T-helper 1 cell (primary cell): ENCODE measurements at regions not wholly inside any gene's neighbourhood (a gene's known extent, or its start where the extent isn't known, plus 50 kb on each side); places are given as distances from the start of the nearest gene placed in this dataset.

ENCODE experiments used
- DNase-seq, 5 donors: peaks; one replicate each; pipeline ENCODE4 v3.0.0-alpha.2; 2012 to 2020

DNA sequence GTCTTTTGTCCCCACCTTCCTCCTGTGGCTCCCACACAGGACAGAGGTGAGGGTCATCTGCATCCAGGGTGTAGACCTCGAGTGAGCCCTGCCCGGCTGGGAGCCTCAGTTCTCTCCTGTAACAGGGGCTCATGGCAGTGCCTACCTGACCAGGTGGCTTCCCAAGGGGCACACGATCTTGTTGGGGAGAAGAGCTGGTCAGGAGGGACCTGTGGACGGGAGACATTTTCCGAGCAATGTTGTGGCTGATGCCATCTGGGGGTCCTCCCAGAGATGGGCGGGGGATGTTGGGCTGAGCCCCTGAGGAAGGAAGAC lies 51.9 kb downstream of the CEBPB start:
- no peak for DNase-seq

DNA sequence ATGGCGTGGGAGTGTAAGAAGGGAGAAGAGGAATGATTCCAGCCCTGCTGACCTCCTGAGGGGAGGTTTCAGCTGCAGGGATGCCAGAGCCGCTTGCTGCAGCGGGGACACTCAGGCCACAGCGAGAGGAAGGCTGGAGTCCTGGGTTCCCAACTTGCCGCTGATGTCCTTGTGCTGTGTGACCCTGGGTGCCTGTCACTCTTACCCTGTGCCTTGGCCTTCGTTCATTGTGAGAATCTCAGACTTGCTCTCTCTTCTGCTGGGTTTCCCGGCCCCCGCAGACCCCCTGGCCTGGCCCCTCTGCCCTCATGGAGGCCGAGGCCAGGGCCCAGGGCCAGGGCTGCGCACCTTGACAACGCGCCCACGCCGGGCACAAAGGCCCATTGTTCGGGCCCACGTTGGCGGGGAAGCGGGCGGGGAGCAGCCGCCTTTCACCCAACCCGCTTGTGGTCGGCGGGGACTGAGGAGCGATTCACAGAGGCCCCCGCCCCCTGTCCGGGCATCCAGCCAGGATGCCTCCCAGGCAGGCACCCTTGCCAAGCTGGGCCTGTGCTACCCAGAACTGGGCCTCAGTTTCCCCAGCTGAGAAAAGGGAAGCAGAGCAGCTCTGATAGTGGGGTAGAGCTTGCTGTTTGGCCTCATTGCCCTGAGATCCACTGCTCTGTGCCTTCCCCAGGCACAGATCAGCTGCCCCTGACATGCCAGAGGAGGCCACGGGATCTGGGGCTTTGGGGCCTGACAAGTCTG lies 52.4 kb downstream of the CEBPB start:
- no peak for DNase-seq

DNA sequence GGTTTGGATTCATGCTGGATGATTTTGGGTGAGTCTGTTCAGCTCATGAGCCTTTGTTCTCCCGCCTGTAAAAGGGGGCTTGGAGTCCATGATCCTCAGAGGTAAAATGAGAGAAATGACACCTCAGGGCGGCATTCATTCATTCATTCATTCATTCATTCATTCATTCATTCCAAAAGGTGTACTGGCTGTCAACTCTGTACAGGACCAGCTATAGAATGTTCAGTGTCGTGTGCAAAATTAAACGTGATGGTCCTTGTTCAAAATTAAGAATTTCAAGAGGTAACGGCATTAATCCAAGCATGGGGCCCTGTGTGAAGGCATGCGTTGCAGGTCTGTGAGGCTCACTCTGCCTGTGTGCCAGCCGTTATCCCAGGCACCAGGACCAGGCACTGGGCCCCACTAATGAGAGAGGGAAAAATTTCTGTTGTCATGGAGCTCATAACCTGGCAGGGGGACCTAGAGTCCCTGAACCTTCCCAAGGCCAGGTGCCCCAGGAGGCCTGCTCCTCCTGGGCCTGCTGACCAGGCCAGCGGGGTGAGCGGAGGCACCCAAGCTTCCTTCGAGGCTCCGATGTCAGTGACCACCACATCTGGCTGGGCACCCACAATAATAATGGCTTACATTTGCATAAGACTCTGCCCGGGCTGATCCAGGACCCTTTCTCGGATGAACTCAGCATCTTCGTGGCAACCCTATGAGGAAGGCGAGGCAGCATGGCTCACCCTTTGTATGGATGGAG lies 53.2 kb downstream of the CEBPB start:
- DNase-seq = no peak

GRCh38 chr20:50244352-50245149 lies 53.9 kb downstream of the CEBPB start:
- no peak for DNase-seq

DNA sequence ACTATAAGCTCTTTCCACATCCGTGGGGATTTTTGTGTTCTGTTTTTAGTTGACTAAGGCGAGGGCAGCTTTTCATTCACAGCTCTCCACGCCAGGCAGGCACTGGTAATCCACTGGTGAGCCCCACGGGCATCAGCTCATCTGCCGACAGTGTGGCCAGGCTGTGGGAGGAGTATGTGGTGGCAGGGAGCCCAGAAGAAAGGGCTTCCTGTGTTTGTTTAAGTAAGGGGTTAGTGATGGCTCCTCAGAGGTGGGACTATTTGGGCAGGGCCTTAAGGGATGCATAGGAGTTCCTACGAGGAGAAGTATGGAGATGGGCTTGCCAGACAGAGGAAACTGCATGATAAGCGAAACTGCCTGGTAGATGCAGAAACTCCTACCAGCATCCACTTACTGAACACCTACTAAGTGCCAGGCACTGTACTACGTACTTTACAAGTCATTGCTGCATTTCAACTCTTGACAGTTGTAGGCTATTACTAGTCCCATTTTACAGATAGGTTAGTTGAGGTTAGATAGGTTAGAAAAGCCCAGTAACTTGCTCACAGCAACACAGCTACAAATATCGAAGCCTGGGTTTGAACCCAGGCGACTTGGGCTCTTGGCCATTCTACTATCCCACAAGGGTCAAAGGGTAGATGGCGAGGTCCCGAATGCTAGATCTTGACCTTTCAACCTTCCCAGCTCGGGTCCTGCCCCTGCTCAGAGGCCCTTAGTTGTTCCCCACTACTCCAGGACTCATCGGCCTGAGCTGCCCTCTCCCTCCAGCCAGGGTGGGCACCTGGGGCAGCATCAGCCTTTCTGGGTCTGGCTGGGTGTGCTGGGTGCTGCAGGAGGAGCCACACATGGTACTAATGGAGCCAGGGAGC lies 55.1 kb downstream of the CEBPB start:
- DNase-seq = no peak

GRCh38 chr20:50246367-50247195 lies 56.0 kb downstream of the CEBPB start:
- DNase-seq = no peak

DNA sequence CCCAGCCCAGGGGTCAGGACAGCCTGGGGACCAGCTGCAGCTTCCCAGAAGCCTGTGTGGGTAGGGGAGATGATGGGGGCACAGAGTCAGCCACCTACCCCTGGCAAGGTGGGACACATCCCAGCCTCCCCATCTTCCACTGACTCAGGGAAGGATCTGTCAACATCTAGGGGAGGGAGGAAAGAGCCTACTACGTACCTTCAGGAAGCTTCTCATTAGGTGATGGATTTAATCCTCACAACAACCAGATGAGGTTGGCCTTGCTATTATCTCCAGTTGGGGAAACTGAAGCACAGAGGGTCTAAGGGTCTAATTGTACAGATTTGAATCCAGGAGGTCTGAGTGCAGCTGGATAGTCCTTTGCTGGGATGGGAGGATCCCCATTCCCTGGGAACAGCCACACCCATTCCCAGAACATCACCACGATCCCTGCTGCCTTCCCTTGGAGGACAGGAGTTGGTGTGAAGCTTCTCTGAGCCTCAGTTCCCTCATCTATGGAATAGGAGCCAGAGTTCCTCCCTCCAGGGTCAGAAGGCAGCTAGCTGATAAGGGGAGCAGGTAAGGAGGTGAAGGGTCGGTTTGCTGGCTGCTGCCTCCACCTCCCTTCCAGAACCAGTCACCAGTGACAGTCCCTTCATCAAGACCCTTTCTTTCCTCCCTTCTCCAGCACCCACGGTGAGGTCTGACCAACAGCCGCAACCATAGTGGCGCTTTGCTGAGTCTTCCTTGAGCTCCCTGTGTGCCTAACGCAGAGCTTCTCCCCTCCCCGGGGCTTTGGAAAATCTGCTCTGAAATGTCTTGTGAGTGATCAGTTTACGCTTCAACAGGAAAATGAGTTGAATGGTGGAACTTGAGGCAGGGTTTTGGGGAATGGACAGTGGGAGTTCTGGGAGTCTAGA lies 56.8 kb downstream of the CEBPB start:
- DNase-seq = no peak

- DNase-seq = no peak
These were observed 57.5 kb downstream of the CEBPB start for GRCh38 chr20:50248104-50248641.

DNA sequence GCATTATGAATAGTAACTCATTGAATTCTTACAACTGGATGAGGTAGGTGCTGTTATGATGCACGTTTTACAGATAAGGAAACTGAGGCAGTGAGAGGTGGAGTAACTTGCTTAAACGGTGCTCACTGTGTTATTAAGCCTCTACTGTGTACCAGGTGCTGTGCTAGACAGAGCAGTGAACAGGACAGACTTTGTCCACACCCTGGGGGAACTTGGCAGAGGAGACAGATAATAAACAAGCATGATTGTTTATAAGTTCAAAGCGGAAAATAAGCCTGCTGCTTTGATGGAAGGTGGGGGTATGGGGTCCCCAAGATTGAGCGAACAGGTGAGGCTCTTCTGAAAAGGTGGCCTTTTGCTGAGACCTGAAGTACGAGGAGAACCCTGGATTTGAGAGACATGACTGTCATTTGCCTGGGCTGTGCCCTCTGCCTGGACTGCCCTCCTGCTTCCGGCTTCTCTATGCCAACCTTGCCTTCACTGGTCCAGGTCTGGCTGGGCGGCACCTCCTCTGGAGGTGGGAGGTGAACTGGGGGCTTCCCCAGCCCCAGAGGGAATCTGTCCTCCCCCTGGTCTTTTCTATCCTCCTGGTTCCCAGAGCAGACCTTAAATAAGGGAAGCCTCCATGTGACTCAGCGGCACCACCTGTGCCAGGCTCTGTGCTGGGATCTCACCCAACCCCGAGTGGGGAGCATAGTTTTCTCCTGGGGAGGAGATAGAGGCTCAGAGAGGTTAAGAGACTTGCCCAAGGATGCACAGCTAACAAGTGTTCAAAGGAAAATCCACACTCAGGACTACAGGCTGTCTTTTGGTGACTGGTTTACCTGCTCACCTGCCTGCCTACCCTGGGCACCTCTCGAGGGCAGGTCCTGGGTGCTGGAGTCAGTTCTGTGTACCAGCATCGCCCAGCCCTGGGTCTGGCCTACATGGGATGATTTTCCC lies 59.1 kb downstream of the CEBPB start:
- no peak for DNase-seq

DNA sequence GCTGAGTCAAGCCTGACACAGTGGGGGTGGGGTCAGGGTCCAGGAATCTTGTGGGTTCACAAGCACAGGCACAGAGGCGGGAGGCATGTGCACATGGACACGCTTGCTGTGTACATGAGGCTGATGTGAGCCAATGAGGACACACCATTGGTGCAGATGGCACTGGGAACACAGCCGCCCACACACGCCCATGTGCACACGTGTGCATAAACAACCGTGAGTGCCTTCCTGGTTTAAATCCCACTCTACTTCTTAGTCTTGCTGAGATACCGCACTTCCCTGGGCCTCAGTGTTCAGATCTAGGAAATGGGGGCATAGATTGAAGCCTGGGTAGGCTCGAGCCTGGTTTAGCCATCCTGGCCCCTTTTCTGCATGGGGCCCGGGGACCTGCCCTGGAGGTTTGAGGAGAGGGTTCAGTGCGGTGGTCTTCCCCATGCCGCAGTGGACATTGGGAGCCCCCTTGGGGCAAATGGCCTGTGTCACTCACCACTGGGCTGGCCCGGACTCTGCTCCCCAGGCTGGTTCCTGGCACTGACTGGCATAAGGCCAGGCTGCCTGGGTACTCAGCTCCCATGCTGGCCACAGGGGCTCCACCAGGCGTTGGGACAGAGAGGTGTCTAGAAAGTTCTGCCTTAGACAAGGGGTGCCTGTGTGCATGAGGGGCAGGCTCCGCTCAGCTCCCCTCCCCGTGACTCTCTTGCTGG lies 60.2 kb downstream of the CEBPB start:
- DNase-seq = no peak

DNA sequence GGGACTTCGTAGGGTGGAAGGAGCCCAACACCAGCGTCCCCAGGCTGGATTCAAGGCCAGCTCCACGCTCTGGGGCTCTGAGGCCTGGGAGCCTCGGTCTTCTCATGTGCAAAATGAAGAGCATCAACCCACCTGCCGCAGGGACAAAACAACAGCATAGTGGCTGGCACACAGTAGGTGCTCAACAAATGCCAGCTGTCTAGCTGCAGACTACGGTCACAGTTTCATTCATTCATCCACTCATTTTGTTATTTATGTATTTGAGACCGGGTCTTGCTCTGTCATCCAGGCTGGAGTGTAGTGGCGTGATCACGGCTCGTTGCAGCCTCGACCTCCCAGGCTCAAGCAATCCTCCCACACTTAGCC lies 60.7 kb downstream of the CEBPB start:
- no peak for DNase-seq

DNA sequence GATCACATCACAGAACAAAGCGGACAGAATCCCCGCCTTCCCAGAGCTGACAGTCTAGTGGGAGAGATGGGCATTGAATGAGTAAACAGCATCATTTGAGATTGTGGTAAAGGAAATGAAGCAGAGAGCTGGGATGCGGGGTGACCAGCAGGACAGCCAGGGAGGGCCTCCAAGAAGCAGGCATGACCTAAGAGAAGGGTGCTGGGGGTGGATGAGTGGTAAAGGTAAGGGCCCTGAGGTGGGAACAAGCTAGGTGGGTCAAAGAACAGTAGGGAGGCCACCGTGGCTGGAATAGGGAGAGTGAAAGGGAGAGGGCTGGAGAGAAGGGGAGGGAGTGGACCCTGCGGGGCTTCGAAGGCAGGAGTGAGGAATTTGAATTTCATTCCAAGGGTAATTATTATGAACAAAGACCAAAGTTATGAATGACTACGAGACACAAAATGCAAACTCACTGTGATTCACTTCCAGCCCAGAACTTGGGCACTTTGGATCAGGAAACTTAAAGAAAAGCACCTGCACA lies 61.4 kb downstream of the CEBPB start:
- DNase-seq = no peak

GRCh38 chr20:50252701-50253100 lies 62.1 kb downstream of the CEBPB start:
- DNase-seq = no peak

GRCh38 chr20:50253101-50253500 lies 62.5 kb downstream of the CEBPB start:
- DNase-seq = no peak

DNA sequence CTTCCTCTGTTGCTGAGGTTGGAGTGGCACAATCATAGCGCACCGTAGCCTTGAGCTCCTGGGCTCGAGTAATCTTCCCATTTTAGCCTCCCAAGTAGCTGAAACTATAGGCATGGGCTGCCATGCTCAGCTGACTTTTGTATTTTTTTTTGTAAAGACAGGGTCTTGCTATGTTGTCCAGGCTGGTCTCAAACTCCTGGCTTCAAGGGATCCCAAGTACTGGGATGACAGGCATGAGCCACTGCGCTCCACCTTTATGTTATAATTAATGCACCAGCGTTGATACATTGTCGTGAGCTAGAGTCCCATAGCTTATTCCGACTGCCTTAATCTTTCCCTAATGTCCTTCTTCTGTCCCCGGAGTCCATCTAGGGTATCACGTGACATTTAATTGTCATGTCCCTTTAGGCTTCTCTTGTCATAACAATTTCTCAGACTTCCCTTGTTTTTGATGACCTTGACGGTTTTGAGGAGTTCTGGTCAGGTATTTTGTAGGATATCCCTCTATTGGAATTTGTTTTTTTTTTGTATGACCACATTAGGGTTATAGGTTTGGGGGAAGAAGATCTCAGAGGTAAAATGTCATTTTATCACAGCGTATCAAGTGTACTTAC lies 63.9 kb downstream of the CEBPB start:
- no peak for DNase-seq

GRCh38 chr20:50256577-50256976 lies 65.9 kb downstream of the CEBPB start:
- no peak for DNase-seq

DNA sequence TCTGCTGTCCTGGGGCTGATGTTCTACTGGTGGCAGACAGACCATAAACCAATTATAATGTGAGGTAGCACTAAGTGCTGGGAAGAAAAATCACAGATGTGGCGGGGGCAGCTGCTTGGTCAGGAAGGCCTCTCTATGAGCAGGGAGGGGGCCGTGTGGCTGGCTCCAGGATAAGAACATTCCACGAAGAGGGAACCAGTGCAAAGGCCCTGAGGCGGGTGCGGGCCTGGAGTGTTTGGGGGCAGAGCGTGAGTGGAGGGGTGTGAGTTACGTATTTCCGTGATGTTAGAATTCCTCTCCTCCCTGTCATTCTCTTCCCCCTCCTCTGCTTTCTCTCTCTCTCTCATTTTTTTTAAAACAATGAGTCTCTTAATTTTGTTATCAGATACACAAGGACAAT lies 67.2 kb downstream of the CEBPB start:
- DNase-seq = no peak
